ENCODE measurements at regions not wholly inside any gene's neighbourhood (a gene's known extent, or its start where the extent isn't known, plus 50 kb on each side); places are given as distances from the start of the nearest gene placed in this dataset.
A peak's percentile ranks its signal among the peaks of the same experiment; 100 is the strongest.
"Not testable (repeated sequence)": the region's sequence is repeated elsewhere in the genome, so short reads cannot be mapped to it uniquely, and the experiment has no call there.

DNA sequence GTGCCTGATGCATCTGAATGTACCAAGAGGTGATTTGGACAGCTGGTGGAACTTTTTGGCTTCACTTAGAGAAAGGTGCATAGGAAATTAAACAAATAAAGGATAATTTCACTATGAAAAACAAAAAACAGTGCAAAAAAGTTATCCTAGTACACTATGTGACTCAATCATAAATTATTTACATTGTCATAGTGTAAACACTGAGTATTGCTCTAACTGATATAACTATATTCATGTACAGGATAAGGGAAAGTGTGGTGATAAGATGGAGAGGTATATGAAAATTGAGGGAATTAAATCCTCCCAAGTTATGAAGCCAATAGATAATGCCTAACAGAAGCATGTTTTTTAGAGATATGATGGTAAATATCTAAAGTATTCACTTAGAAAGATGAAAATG is 50.2 kb upstream of the CPNE4 start:
- DNase-seq, result no peak

GRCh38 chr3:132087356-132087755 is 52.5 kb upstream of the CPNE4 start:
- DNase-seq, result no peak

DNA sequence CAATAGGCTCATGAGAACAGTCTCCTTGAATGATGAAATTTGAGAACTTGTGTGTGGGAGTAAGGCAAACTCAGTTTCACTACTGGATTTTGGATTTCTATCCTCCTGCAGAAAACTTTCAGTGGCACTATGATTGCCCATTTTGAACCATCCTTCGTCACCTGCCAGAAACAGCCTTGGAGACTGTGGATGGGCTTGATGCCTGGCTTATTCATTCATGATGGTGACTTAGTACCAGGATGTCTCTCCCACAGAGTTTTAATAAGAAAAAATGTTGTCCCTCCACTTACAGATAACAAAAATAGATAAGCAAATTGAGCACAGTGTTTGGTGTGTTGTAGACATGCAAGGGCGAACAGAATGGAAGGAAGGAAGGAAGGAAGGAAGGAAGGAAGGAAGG is 53.5 kb upstream of the CPNE4 start:
- DNase-seq, result no peak

DNA sequence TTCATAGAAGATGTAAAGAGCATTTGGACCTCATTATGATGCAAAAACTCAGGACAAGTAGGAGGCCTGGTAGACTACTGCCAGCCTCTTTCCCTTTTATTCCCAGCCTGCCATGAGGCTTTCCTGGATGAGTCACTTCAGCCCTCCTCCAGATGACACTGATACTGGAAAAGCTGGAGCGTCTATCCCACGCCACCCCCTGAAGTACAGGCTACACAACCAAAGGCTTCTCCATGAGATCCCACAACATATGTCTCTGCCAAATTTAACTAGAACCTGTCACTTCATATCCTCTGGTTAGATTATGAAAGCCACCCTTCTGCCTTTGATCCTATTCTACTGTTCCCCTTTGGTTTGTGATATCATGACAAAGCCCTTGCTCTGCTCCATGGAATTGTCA is 56.1 kb upstream of the CPNE4 start:
- DNase-seq, result no peak

DNA sequence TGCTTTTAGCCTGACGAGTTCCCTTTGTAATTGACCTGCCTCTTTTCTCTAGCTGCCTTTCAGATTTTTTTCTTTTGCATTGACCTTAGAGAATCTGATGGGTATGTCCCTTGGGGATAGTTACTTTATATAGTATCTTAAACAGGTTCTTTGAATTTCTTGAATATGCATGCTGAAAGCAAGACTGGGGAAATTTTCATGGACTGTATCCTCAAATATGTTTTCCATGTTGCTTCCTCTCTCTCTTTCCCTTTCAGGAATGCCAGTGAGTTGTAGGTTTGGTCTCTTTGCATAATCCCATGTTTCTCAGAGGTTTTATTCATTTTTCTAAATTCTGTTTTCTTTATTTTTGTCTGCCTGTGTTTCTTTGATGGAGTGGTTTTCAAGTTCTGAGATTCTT is 81.8 kb upstream of the CPNE4 start:
- no peak for DNase-seq

- DNase-seq, result no peak
Measured at GRCh38 chr3:132117642-132118041, 82.8 kb upstream of the CPNE4 start.

DNA sequence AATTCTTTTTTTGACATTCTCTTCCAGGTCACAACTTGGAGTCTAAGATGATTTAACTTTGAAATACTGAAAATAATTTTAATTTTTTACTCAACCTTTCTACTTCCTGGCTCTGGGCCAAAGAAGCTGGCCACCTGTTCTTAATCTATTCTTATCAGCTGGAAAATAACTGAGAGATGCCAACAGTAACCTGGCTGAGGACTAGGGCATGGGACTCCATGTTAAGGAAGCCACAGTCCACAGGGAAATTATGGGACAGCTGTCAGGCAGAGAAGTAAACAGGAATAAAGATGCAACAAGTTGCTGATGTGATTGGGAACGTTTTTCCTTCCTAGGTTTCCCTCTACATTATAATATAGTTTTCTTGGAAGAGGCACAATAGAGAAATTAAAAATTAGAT is 84.7 kb upstream of the CPNE4 start:
- DNase-seq, result no peak

DNA sequence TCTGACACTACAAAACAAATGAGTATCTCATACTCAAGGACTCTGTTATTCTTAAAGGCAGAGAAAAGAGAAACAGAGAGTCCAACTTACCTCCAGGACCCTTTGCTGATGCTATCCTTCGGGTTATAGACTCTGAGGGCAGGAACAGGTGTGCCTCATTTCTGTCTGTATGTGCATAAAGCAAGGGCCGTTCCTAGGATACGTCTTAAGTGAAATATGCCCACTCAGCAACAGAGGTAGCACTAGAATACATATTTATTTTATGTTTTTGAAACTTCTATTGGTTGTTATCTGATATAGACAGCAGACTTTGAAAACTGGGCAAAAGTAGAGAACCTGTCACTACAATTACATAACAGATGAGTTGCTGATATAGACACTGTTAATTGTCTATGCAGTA is 89.3 kb upstream of the CPNE4 start:
- no peak for DNase-seq

DNA sequence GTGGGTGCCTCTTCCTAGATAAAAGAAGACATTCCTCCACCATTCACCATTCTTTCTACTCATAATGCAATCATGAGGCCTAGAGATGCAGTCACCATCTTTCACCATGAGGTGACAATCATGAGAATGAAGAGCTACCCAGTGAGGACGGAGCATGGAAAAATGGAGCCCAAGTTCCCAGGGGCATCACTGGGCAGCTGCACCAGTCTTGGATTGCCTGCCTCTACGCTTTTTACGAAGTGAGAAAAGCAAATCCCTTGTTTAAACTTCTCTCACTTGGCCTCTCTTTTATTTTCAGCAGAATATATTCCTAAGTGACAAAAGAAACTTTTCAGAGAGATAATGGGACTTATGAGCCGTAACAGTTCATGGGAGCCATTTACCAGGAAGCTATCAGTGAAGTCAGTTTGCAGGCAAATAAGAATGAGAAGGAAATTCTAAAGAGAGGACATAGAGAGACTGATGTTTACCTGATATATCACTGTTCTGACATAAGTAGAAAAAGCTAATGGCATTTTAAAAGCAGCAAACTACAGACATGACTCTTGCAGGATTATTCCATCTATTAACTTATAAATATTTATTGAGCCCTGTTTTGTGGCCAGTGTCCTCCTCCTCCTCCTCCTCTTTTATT is 90.0 kb upstream of the CPNE4 start:
- no peak for DNase-seq

DNA sequence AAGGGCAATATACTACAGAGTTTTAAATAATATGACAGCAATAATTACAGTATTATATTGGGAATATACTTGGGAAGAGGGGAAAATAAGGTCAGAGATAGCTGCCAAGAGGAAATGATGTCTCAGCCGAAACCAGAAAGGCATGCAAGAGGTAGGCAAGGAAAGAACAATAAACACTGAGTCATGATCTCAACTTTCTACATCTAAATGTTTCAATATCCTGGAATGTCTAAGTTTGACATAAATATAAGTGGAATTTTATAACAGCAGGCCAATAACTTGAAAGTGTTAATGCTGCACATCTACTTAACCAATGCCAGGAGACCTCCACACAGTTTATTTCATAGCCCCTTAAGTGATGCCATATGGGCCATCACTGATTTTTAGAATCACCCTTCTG is 99.8 kb upstream of the CPNE4 start:
- peak; percentile 33 to 87 for DNase-seq

DNA sequence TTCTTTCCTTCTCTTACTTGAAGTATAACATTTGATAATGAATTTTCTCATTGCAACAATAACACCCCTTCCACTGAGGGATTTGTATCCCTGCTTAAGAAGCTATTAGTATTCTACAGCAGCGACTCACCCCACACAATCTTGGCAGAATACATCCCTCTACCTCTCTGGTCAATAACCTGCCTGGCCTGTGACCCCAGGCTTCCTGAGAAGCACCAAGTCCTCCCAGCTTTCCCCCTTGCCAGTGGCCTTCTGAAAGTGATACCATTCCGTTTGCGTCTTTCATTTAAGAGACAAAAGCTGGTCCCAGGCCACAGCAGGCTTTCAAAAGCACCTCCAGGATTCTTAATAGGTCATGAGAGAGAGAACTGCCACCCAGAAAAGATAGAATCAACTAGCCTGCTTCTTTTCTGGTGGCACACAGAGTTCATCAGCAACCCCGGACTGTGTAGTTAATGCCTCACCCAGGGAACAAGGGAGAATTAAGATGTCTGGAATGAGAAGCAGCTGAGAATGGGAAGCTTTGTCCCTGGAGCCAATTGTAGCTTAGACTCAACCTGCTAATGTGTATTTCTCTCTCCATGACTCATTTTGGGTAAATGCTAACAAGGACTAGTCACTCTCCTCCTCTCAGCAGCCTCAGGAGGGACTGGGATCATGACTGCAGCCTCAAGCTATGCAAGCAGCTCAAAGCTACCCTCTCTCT is 101.0 kb upstream of the CPNE4 start:
- DNase-seq, result peak; percentile 86 to 87

GRCh38 chr3:132136334-132136716 is 101.5 kb upstream of the CPNE4 start:
- DNase-seq, result no peak

GRCh38 chr3:132136902-132137301 is 102.1 kb upstream of the CPNE4 start:
- not testable (repeated sequence) for DNase-seq

GRCh38 chr3:132145833-132146232 is 111.0 kb upstream of the CPNE4 start:
- no peak for DNase-seq

- DNase-seq, result no peak
Measured at GRCh38 chr3:132154619-132155018, 119.8 kb upstream of the CPNE4 start.

DNA sequence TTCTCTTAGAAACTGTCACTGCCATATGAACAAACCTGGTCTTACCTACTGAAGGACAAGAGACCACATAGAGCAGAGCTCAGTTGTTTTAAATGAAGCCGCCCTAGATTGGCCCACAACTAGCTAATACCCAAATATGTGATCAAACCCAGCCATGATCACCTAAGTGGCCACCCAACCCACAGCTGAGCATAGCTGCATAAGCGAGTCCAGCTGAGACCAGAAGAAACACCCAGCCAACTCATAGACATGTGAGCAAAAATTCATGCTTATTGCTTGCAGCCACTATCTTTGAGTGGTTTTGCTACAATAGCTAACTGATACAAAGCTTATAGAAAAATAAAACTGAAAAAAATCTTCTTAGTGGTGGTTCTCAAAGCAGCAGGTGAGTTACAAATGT is 124.3 kb upstream of the CPNE4 start:
- no peak for DNase-seq

DNA sequence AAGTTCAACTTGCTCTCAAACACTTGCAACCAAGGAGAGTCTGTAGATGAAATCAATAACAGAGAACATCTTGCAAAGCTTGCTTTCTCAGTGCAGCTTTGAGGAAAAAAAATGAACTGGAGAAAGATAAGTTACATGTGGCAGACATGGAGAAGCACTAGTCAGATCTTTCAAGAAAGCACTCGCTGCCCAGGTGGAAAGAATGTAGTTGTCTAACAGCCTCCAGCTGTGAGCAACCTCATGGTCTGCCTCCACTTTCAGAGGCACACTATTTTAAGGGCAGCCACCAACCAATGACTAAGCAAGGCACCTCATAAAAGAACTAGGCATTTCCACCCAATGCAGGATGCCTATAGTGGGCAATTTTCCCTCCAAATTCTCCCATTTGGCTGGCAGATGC is 125.4 kb upstream of the CPNE4 start:
- no peak for DNase-seq

DNA sequence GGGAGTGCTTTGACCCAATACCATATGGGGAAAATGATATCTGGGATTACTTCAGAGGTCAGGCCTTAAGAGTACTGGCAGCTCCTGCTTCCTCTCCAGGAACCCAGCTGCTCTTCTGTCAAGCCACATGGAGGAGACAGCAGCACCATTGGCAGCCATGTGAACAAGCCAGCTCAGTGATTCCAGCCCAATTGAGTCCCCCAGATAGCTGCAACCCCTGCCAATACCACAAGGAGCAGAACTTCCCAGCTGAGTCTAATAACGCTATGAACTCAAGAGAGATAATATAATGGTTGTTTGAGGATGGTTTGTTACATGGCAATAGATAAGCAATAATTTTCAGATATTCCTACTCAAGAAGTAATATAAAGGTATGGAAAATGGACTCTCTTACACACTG is 126.8 kb upstream of the CPNE4 start:
- DNase-seq, result no peak

DNA sequence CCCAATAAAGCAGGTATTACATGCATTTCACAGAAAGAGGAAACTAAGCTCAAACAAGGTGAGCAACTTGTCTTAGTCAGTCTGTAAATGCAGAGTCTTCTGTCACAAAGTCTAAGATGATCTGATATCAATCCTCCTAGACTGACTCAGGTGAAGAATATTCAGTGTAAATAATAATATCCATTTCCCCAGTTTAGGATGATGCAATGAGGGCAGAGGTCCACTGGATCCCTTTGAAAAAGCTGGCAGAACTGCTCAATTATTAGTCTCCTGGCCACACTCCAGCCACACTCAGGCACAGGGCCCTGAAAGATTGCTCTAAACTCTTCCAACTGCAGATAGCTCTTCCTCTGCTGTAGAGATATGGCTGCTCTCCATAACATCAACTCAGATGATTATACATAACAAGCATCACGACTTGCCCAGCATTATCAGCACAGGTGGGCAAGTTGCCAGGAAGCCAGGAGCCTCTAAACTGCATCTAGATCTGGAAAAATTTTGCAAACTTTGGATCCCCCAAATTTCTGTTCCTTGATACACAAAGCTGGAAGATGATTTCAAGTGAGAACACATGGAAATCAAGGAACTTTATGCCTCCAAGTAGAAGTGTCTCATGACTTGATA is 129.8 kb upstream of the CPNE4 start:
- DNase-seq, result no peak

DNA sequence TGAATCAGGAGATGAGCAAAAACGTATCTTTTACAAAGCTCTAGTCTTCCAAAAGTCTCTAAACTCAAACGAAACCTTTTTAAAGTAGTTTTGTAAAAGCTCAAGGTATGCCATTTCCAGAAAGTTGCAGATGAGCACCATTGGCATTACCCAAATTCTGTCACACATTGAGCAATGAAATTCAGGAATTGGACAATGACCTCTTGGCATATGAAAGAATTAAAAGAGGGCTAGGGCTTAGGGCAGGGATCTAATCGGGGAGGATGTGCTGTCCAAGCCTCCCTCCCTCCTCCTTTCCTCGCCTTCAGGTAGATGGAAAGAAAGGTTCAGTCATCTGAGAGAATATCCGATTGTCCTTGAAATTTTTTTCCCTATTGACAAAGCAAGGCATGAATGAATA is 133.1 kb upstream of the CPNE4 start:
- no peak for DNase-seq

DNA sequence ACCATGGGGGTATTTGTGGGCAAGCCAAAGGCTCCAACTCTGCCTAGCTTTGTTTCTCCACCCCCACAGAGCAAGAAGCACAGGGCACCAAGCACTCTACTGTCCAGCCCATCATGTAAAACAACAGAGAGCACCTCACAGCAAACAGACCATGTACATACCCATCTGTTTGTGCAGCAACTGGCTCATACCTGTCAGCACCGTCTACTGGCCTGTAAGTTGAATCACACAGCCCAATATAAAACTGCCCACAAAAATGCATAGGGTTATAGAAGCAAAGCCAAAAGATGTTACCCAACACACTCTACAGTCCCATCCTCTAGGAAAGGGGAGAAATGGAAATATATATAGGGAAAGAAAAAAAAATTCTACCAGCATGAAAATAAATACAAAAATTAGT is 139.7 kb upstream of the CPNE4 start:
- no peak for DNase-seq

DNA sequence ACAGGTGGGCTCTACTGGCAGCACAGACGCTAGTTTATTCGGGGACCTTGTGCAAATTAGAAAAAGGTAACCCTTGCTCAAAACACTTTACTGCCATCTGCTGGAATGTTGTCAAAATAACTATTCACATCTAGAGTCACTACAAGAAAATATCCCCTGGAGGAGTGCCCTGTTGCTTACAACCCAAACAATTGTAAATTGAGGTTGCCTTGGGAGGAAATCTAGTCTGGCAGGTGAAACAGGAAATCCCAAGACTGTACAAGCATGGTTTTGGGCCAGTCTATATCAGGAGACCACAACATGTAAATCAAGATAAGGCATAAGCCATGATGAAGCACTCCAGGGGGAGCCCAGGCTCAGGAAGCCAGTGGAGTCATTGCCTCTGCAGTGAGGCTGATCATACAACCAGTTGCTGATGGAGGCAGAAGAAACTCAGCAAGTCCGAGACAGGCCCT is 136.8 kb upstream of the ACP3 start:
- DNase-seq, result peak; percentile 5 to 63

- DNase-seq, result no peak
Measured at GRCh38 chr3:132183811-132184210, 133.4 kb upstream of the ACP3 start.

- DNase-seq, result no peak
Measured at GRCh38 chr3:132187746-132188145, 129.5 kb upstream of the ACP3 start.

DNA sequence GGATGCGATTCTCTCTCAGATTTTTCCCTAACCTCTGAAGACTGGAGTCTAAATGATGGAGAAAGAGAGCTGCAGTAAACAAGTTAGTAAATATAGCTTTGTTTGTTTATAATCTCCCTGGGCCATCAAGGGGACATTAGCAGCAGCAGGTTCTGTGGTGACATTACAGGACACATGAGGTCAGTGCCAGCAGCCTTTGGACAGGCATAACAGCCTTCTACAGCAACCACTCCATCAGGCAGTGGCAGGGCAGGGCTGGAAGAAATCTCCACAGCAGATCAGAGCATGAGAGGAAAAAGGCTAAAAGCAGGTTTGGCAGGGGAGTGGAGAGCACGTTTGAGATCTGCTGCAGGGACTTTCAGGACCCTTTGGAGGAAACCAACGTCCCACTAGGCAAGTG is 127.6 kb upstream of the ACP3 start:
- no peak for DNase-seq
